ENCODE measurements at regions not wholly inside any gene's neighbourhood (a gene's known extent, or its start where the extent isn't known, plus 50 kb on each side); places are given as distances from the start of the nearest gene placed in this dataset.

DNA sequence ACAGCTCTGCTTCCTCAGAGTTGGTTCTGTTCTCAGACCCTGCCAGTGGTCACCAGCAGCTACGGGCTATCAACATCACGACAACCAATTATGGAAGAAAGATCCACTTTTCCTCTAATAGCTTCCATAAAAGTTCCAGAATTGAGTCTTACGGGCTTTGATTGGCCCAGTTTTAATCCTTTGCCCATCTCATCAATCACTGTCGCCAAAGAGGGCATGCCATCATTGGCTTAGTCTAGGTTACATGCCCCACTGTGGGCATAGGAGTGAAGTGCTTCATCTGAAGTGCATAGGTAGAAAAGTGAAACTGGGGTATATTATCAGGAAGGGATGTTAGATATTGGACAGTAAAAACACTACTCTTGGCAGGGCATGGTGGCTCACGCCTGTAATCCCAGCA is 76.6 kb upstream of the DHX40 start:
- Histone ChIP-seq H3K4me1 (peaks cover 0 to 8% of the 10 kb centered on the region in 2 donors), H3K27me3 (no peaks in the 10 kb centered on the region), H3K9me3 (no peaks in the 10 kb centered on the region), H3K4me3 (no peak overlapping the region), H3K36me3 (no peaks in the 10 kb centered on the region), H3K27ac (no peak overlapping the region)
- TF ChIP-seq, protein P1, sequence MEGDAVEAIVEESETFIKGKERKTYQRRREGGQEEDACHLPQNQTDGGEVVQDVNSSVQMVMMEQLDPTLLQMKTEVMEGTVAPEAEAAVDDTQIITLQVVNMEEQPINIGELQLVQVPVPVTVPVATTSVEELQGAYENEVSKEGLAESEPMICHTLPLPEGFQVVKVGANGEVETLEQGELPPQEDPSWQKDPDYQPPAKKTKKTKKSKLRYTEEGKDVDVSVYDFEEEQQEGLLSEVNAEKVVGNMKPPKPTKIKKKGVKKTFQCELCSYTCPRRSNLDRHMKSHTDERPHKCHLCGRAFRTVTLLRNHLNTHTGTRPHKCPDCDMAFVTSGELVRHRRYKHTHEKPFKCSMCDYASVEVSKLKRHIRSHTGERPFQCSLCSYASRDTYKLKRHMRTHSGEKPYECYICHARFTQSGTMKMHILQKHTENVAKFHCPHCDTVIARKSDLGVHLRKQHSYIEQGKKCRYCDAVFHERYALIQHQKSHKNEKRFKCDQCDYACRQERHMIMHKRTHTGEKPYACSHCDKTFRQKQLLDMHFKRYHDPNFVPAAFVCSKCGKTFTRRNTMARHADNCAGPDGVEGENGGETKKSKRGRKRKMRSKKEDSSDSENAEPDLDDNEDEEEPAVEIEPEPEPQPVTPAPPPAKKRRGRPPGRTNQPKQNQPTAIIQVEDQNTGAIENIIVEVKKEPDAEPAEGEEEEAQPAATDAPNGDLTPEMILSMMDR (IDR thresholded peaks at IDR 0.05), result no peak
- intact Hi-C loops (cut with DNase I), result no loop called here
- no peak for DNase-seq (ENCODE audit: low spot score in 2 of 2)

DNA sequence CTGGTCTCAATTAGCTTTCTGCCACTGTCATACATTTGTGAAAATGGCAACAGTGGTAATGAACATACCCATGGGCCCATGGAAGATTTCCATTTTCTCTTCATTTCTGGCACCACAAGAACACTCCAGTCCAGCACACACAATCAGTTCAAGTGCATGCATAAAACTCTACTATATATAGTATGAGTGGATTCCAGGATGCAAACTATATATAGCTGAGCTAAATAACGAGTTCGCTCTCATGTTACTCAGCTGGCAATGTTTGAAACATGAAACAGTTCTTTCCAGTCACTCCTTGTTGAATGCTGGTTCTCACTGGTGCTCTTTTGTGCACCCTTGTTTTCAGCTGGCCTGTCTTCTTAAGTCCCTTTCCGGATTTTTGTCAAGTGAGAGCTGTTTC is 75.2 kb upstream of the DHX40 start:
- TF ChIP-seq, protein P1 (IDR thresholded peaks at IDR 0.05), result no peak
- H3K4me1 ChIP-seq, result peaks cover 0 to 8% of the 10 kb centered on the region in 2 donors
- no peaks in the 10 kb centered on the region for H3K9me3 ChIP-seq
- no peaks in the 10 kb centered on the region for H3K27me3 ChIP-seq
- intact Hi-C loops (cut with DNase I), result no loop called here
- H3K4me3 ChIP-seq, result no peak overlapping the region
- DNase-seq (ENCODE audit: low spot score in 2 of 2), result no peak
- peak overlapping the region; percentile 62 to 70 for H3K27ac ChIP-seq
- H3K36me3 ChIP-seq, result no peaks in the 10 kb centered on the region

DNA sequence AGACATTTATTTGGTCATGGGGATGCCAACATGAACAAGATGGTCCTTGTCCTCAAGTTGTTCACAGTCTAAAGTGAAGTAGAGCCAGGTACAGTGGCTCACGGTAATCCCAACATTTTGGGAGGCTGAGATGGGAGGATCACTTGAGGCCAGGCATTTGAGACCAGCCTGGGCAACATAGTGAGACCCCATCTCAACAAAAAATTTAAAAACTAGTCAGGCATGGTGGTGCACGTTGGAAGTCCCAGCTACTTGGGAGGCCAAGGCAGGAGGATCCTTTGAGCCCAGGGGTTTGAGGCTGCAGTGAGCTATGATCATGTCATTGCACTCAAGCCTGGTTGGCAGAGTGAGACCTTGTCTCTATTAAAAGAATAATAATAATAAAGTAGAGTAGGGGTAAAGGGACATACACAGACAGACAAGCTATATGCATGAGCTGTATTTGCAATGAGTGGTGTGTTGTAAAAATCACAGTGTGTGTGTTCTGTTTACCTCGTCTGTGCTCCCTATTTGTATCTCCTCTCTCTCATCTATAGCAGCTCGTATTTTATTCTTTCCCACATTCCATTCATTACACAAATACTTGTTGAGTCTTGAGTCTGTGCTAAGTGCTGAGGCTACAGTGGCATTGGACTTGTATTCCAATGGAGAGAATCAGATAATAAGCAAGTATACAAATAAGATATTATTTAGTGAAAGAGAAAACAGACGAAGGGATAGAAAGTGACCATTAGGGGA is 73.9 kb upstream of the DHX40 start:
- Histone ChIP-seq H3K4me3 (no peak overlapping the region), H3K4me1 (peaks cover 0 to 8% of the 10 kb centered on the region in 2 donors), H3K36me3 (no peaks in the 10 kb centered on the region), H3K27me3 (no peaks in the 10 kb centered on the region), H3K27ac (peak overlapping the region; percentile 49 to 70), H3K9me3 (no peaks in the 10 kb centered on the region)
- intact Hi-C loops (cut with DNase I), result loop anchor here (1.0 kb wide), 1 partner anchor 8 kb away; no protein-coding TSS in a partner anchor
- DNase-seq (ENCODE audit: low spot score in 2 of 2), result no peak
- TF ChIP-seq, protein P1 (IDR thresholded peaks at IDR 0.05), result no peak

DNA sequence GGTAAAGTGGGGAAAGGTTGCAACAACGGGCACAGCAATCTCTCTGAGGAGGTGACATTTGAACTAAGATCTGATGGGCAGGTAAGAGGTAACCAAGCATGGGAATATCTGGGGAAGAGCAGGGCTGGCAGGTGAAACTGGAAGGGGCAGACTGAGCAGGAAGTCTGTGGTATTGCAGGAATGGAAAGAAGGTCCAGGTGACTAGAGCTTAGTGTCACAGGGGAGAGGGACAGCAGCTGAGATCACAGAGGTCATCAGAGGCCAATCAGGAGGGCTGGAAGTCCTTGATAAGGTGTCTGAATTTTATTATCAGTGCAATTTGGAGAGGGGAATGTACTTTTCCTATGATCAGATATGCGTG is 73.3 kb upstream of the DHX40 start:
- Histone ChIP-seq H3K27ac (no peak overlapping the region), H3K4me3 (no peak overlapping the region), H3K36me3 (no peaks in the 10 kb centered on the region), H3K27me3 (no peaks in the 10 kb centered on the region), H3K9me3 (no peaks in the 10 kb centered on the region), H3K4me1 (peaks cover 0 to 9% of the 10 kb centered on the region in 2 donors)
- DNase-seq (ENCODE audit: low spot score in 2 of 2), result no peak
- intact Hi-C loops (cut with DNase I), result loop anchor here (1.0 kb wide), 1 partner anchor 9 kb away; no protein-coding TSS in a partner anchor
- TF ChIP-seq, protein P1 (IDR thresholded peaks at IDR 0.05), result no peak

DNA sequence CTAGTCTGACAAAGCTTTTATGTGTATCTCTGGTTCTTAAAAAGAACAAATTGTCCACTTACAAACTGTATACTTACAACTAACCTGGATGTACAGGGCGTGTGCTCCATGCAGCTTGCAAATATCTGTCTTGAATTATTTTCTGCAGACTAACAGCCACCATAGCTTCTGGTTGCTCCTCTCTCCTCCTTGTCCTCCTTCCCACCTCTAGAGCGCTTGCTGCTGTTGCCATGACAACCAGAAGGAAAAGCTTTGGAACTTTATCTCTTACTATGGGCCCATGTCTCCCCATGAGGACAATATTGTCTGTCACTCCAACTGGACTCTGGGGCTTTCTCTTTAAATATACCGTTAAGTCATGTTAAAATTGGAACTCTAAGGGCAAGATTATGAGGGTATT is 71.5 kb upstream of the DHX40 start:
- no peak for DNase-seq (ENCODE audit: low spot score in 2 of 2)
- TF ChIP-seq, protein P1 (IDR thresholded peaks at IDR 0.05), result no peak
- no peak overlapping the region for H3K4me3 ChIP-seq
- H3K36me3 ChIP-seq, result no peaks in the 10 kb centered on the region
- H3K9me3 ChIP-seq, result no peaks in the 10 kb centered on the region
- H3K27me3 ChIP-seq, result no peaks in the 10 kb centered on the region
- intact Hi-C loops (cut with DNase I), result no loop called here
- peaks cover 0 to 6% of the 10 kb centered on the region in 2 donors for H3K4me1 ChIP-seq
- H3K27ac ChIP-seq, result no peak overlapping the region
